Heart left ventricle (tissue), 16 donors: ENCODE measurements at regions not wholly inside any gene's neighbourhood (a gene's known extent, or its start where the extent isn't known, plus 50 kb on each side); places are given as distances from the start of the nearest gene placed in this dataset.

ENCODE experiments used
- ATAC-seq, 4 donors: fragments of 200-7000 bp; cut with Tn5 transposase; one replicate each; pipeline ENCODE4 v1.9.1; 2020 to 2022; ENCODE audit warnings: moderate library complexity in 4 of 4, mild to moderate bottlenecking in 3 of 4, moderate number of reproducible peaks in 1 of 4
- DNase-seq, 5 donors: peaks; one replicate each; pipeline ENCODE4 v3.0.0-alpha.2; 2020
- H3K27ac ChIP-seq, 12 donors: fragments of 200-600 bp; sonication (generic) in 4 of 12; one replicate each; pipeline versions ENCODE4 v1.5.0 to v1.8.0; 2016 to 2022; ENCODE audit warnings: mild to moderate bottlenecking in 2 of 12
- H3K27me3 ChIP-seq, 9 donors: fragments of 200-600 bp; sonication (generic) in 2 of 9; one replicate each; pipeline versions ENCODE4 v1.5.1 to v1.8.0; 2016 to 2022; ENCODE audit warnings: mild to moderate bottlenecking in 3 of 9
- H3K36me3 ChIP-seq, 9 donors: fragments of 200-600 bp; sonication (generic) in 2 of 9; one replicate each; pipeline versions ENCODE4 v1.5.0 to v1.8.0; 2018 to 2022; ENCODE audit warnings: mild to moderate bottlenecking in 2 of 9
- H3K4me1 ChIP-seq, 12 donors: fragments of 200-600 bp; sonication (generic) in 4 of 12; one replicate each; pipeline versions ENCODE4 v1.5.0 to v1.8.0; 2016 to 2022; ENCODE audit warnings: mild to moderate bottlenecking in 3 of 12
- H3K4me3 ChIP-seq, 12 donors: fragments of 200-600 bp; sonication (generic) in 4 of 12; one replicate each; pipeline versions ENCODE4 v1.5.0 to v1.8.0; 2017 to 2022; ENCODE audit warnings: mild to moderate bottlenecking in 9 of 12, moderate library complexity in 4 of 12
- H3K9me3 ChIP-seq, 12 donors: fragments of 200-600 bp; sonication (generic) in 4 of 12; one replicate each; pipeline versions ENCODE4 v1.5.0 to v1.8.0; 2016 to 2022; ENCODE audit warnings: mild to moderate bottlenecking in 1 of 12
- POLR2A ChIP-seq, 2 donors: fragments of 450-650 bp; IDR thresholded peaks; one replicate each; pipeline ENCODE4 v1.6.1; 2017; ENCODE audit warnings: antibody characterized with exemption in 2 of 2, mild to moderate bottlenecking in 2 of 2, moderate library complexity in 2 of 2
- WGBS, 4 donors: extraction: QIAGEN DNeasy Blood & Tissue Kit in 2 of 4; methylation state at CpG; one replicate each; pipeline versions ENCODE4 v1.1.5 to v1.1.7; 2013 to 2018; 5-methylcytosine and 5-hydroxymethylcytosine counted together
- intact Hi-C, 10 donors: fragments of 100-400 bp; cut with DNase I; formaldehyde crosslinking; loops; one replicate each; pipeline versions ENCODE4 v1.11.1 to v1.14.2; 2022
- TF ChIP-seq, protein P1 (sequence below), 12 donors: fragments of 200-600 bp; sonication (generic) in 4 of 12; IDR thresholded peaks; one replicate each; pipeline versions ENCODE4 v1.5.0 to v1.8.0; 2018 to 2022; ENCODE audit warnings: antibody characterized with exemption in 12 of 12, mild to moderate bottlenecking in 5 of 12
- donor health status: ischemic (EF 13 %, LVEDD 7.1; RV severe dilation, severe dysfunction).
- donor health status: healthy with polysubstance abuse.
- donor health status: DM: no; HTN: yes; CAD: no.
- donor health status: DM: no; HTN: no; CAD: no.
- donor health status: ischemic (EF 25% LVEDD 6.9; RV normal size, moderate dysfunction).
- donor health status: ischemic (EF 25% LVEDD 5.7; RV mildly dilated, moderate dysfunction).
- donor health status: healthy.
- donor health status: DM: yes; HTN: yes; CAD: no.
- donor health status: ischemic (EF 35%, LVEDD 5.7; RV mildly dilated, moderate dysfunction).
- donor health status: nonischemic (EF 11% LVEDD 7.7; RV severe dilation, severe dysfunction).
- donor health status: DM: yes; HTN: yes; CAD: no.
- donor health status: PGD.
- donor health status: ischemic (EF 29% LVEDD 5.4; RV normal size, mild dysfunction).
- donor health status: nonischemic (EF 23%, LVEDD 6.1; RV moderate dilation, normal function).

DNA sequence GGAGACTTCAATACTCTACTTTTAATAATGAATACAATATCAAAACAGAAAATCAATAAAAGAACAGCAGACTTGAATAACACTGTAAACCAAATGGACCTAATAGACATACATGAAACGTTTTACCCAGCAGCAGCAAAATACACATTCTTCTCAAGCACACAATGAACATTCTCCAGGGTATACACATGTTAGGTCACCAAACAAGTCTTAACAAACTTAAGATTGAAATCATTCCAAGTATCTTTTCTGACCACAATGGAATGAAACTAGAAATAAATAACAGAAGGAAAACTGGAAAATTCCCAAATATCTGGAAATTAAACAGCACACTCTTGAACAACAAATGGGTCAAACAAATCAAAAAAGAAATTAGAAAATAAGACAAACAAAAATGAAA lies 145.0 kb upstream of the CT83 start:
- Histone ChIP-seq H3K27me3 (no peaks in the 10 kb centered on the region), H3K4me1 (no peaks in the 10 kb centered on the region), H3K36me3 (no peaks in the 10 kb centered on the region), H3K4me3 (no peak overlapping the region), H3K9me3 (peaks cover 0 to 10% (median 0%) of the 10 kb centered on the region in 12 donors), H3K27ac (no peak overlapping the region)
- no peak for DNase-seq
- TF ChIP-seq, protein P1, sequence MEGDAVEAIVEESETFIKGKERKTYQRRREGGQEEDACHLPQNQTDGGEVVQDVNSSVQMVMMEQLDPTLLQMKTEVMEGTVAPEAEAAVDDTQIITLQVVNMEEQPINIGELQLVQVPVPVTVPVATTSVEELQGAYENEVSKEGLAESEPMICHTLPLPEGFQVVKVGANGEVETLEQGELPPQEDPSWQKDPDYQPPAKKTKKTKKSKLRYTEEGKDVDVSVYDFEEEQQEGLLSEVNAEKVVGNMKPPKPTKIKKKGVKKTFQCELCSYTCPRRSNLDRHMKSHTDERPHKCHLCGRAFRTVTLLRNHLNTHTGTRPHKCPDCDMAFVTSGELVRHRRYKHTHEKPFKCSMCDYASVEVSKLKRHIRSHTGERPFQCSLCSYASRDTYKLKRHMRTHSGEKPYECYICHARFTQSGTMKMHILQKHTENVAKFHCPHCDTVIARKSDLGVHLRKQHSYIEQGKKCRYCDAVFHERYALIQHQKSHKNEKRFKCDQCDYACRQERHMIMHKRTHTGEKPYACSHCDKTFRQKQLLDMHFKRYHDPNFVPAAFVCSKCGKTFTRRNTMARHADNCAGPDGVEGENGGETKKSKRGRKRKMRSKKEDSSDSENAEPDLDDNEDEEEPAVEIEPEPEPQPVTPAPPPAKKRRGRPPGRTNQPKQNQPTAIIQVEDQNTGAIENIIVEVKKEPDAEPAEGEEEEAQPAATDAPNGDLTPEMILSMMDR (IDR thresholded peaks at IDR 0.05) = no peak
- no peak for TF ChIP-seq POLR2A (IDR thresholded peaks at IDR 0.05)
- no peak for ATAC-seq
- intact Hi-C loops = no loop called here
- 8 to 41% (median 18%) methylated on average over 1 of the region's 1 CpG for WGBS, 4 donors

DNA sequence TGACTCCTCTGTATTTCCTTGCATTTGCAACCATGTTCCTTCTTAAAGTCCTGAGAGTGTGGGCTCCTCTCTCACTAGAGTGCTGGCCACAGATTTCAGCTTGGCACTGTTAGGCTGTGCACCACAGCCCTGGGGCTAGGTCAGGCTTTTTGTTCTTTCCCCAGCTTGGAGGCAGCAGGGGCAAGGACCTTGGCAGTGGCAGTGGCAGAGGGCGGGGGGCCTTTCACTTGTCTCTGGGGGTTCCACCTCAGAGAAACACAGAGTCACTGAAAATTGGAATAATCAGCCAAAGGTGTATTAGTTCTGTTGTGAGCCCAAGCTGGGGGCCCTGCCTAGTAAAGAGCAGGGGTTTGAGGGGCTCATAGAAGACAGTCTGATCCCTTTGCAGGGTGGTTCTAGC lies 142.8 kb upstream of the CT83 start:
- WGBS, 4 donors = 25 to 85% (median 75%) methylated on average over 1 of the region's 1 CpG
- no peak for DNase-seq
- Histone ChIP-seq H3K4me1 (no peaks in the 10 kb centered on the region), H3K4me3 (no peak overlapping the region), H3K36me3 (no peaks in the 10 kb centered on the region), H3K27ac (no peak overlapping the region), H3K9me3 (peaks cover 0 to 10% (median 0%) of the 10 kb centered on the region in 12 donors), H3K27me3 (no peaks in the 10 kb centered on the region)
- TF ChIP-seq, protein P1 (IDR thresholded peaks at IDR 0.05) = no peak
- TF ChIP-seq POLR2A (IDR thresholded peaks at IDR 0.05) = no peak
- intact Hi-C loops = no loop called here
- no peak for ATAC-seq

DNA sequence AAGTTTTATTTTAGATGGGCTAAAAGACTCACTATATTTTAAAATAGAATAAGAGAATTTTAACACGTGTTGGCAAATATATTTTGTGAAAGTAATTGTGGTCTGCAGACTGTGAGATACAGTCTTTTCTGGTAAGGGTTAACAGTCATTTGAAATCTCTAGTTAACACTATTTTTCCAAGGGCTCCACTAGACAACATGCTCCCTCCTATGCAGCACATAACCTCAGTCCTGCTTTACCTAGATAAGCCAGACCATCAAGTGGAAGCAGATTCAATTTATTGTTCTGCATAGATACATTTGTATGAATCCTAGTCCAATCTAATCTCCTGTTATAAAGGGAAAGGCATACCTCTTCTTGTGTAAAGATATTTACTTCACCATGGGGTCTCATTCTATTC lies 133.2 kb upstream of the CT83 start:
- Histone ChIP-seq H3K27me3 (no peaks in the 10 kb centered on the region), H3K27ac (no peak overlapping the region), H3K9me3 (peaks cover 0 to 19% (median 0%) of the 10 kb centered on the region in 12 donors), H3K36me3 (no peaks in the 10 kb centered on the region), H3K4me3 (no peak overlapping the region), H3K4me1 (no peaks in the 10 kb centered on the region)
- WGBS, 4 donors = 56 to 82% (median 63%) methylated on average over 1 of the region's 1 CpG
- DNase-seq (no peak), ATAC-seq (no peak)
- intact Hi-C loops = no loop called here
- TF ChIP-seq, protein P1 (IDR thresholded peaks at IDR 0.05) = no peak
- no peak for TF ChIP-seq POLR2A (IDR thresholded peaks at IDR 0.05)
